ENCODE measurements at regions not wholly inside any gene's neighbourhood (a gene's known extent, or its start where the extent isn't known, plus 50 kb on each side); places are given as distances from the start of the nearest gene placed in this dataset.

GRCh38 chr17:53193044-53193443 is 629.7 kb upstream of the KIF2B start:
- H3K9me2 ChIP-seq (ENCODE audit: insufficient read depth) = no peaks in the 10 kb centered on the region
- no peak for ATAC-seq
- TF ChIP-seq MAX (IDR thresholded peaks at IDR 0.05) (no peak), EGR1 (IDR thresholded peaks at IDR 0.05; ENCODE audit: low read depth) (no peak), CBX3 (IDR thresholded peaks at IDR 0.05; ENCODE audit: low read depth) (no peak), TCF7L2 (IDR thresholded peaks at IDR 0.05; ENCODE audit: borderline replicate concordance, extremely low read depth, insufficient read depth, insufficient read length) (no peak), ZFX (IDR thresholded peaks at IDR 0.05) (no peak)
- H2AFZ ChIP-seq (ENCODE audit: low read depth, low read length, poor library complexity, severe bottlenecking) = no peak overlapping the region
- H3K27me3 ChIP-seq (ENCODE audit: insufficient read depth, low read length) = no peaks in the 10 kb centered on the region
- ChIA-PET CTCF (no interaction called here), RAD21 (ENCODE audit: low non-redundant PET in 1 of 2, low total read pairs in 2 of 2, uncharacterized antibody in 2 of 2, unreplicated experiment in 2 of 2) (no interaction called here), POLR2A (no interaction called here)
- H3K4me1 ChIP-seq (ENCODE audit: control insufficient read depth in 1 of 2, insufficient read depth in 2 of 2, low read length in 2 of 2) = no peaks in the 10 kb centered on the region
- peaks cover 22 to 52% of the 10 kb centered on the region in 2 experiments; a peak in 2 of 4 replicates for H3K9me3 ChIP-seq (ENCODE audit: control insufficient read depth in 1 of 2, insufficient read depth in 1 of 2, low read depth in 1 of 2, low read length in 2 of 2)
- H4K20me1 ChIP-seq (ENCODE audit: insufficient read depth) = no peaks in the 10 kb centered on the region
- H3K36me3 ChIP-seq (ENCODE audit: control insufficient read depth in 1 of 2, insufficient read depth in 2 of 2, low read length in 2 of 2) = no peaks in the 10 kb centered on the region
- no peak overlapping the region for H3K9ac ChIP-seq (ENCODE audit: low read length)
- BruUV-seq (replicated peaks) = no TSS peak
- H3K4me3 ChIP-seq (replicated peaks in 1 of 2; ENCODE audit: low read depth in 1 of 2, low read length in 2 of 2) = no peak overlapping the region
- intact Hi-C loops (cut with micrococcal nuclease) = no loop called here
- no peak overlapping the region for H3K4me2 ChIP-seq (ENCODE audit: low read length)
- no peak overlapping the region for H3K27ac ChIP-seq (ENCODE audit: low read depth, low read length)
- H3K79me2 ChIP-seq (ENCODE audit: insufficient read depth, low read length) = no peaks in the 10 kb centered on the region
- no peak for DNase-seq (ENCODE audit: low read depth, low spot score)

GRCh38 chr17:53191878-53192277 is 630.8 kb upstream of the KIF2B start:
- no TSS peak for BruUV-seq (replicated peaks)
- H2AFZ ChIP-seq (ENCODE audit: low read depth, low read length, poor library complexity, severe bottlenecking) = no peak overlapping the region
- H3K27me3 ChIP-seq (ENCODE audit: insufficient read depth, low read length) = no peaks in the 10 kb centered on the region
- ATAC-seq (no peak), DNase-seq (ENCODE audit: low read depth, low spot score) (no peak)
- H3K4me2 ChIP-seq (ENCODE audit: low read length) = no peak overlapping the region
- no peak overlapping the region for H3K4me3 ChIP-seq (replicated peaks in 1 of 2; ENCODE audit: low read depth in 1 of 2, low read length in 2 of 2)
- H3K36me3 ChIP-seq (ENCODE audit: control insufficient read depth in 1 of 2, insufficient read depth in 2 of 2, low read length in 2 of 2) = no peaks in the 10 kb centered on the region
- H3K27ac ChIP-seq (ENCODE audit: low read depth, low read length) = no peak overlapping the region
- H3K4me1 ChIP-seq (ENCODE audit: control insufficient read depth in 1 of 2, insufficient read depth in 2 of 2, low read length in 2 of 2) = no peaks in the 10 kb centered on the region
- H3K79me2 ChIP-seq (ENCODE audit: insufficient read depth, low read length) = no peaks in the 10 kb centered on the region
- no peaks in the 10 kb centered on the region for H3K9me2 ChIP-seq (ENCODE audit: insufficient read depth)
- no peak overlapping the region for H3K9ac ChIP-seq (ENCODE audit: low read length)
- TF ChIP-seq ATF3 (IDR thresholded peaks at IDR 0.05) = no peak
- TF ChIP-seq POLR2A (IDR thresholded peaks at IDR 0.05; ENCODE audit: borderline replicate concordance, extremely low read depth, insufficient read depth, insufficient read length) = no peak
- TF ChIP-seq CBX3 (IDR thresholded peaks at IDR 0.05; ENCODE audit: low read depth) = no peak
- TF ChIP-seq EGR1 (IDR thresholded peaks at IDR 0.05; ENCODE audit: low read depth) = no peak
- TF ChIP-seq EZH2 (IDR thresholded peaks at IDR 0.05) = no peak
- TF ChIP-seq ZNF274 (IDR thresholded peaks at IDR 0.05; ENCODE audit: low read depth, low read length) = no peak
- TF ChIP-seq POLR2AphosphoS5 (IDR thresholded peaks at IDR 0.05; ENCODE audit: low read depth, low read length) = no peak
- TF ChIP-seq EZH2phosphoT487 (IDR thresholded peaks at IDR 0.05; ENCODE audit: borderline replicate concordance) = no peak
- no peak for TF ChIP-seq TCF7L2 (IDR thresholded peaks at IDR 0.05; ENCODE audit: borderline replicate concordance, extremely low read depth, insufficient read depth, insufficient read length)
- H3K9me3 ChIP-seq (ENCODE audit: control insufficient read depth in 1 of 2, insufficient read depth in 1 of 2, low read depth in 1 of 2, low read length in 2 of 2) = peaks cover 21 to 47% of the 10 kb centered on the region in 2 experiments; a peak in 2 of 4 replicates
- no peaks in the 10 kb centered on the region for H4K20me1 ChIP-seq (ENCODE audit: insufficient read depth)
- ChIA-PET CTCF (no interaction called here), POLR2A (no interaction called here), RAD21 (ENCODE audit: low non-redundant PET in 1 of 2, low total read pairs in 2 of 2, uncharacterized antibody in 2 of 2, unreplicated experiment in 2 of 2) (no interaction called here)
- intact Hi-C loops (cut with micrococcal nuclease) = no loop called here

All from HCT116 (cell line).